Dermis blood vessel endothelial cell (primary cell): ENCODE measurements at regions not wholly inside any gene's neighbourhood (a gene's known extent, or its start where the extent isn't known, plus 50 kb on each side); places are given as distances from the start of the nearest gene placed in this dataset.
"Not testable (repeated sequence)": the region's sequence is repeated elsewhere in the genome, so short reads cannot be mapped to it uniquely, and the experiment has no call there.

Experiments used
- DNase-seq: peaks from one replicate; pipeline ENCODE4 v3.0.0; 2010

- DNase-seq, result no peak
Observed at GRCh38 chr4:187839765-187840164, 155.8 kb upstream of the ZFP42 start.

- DNase-seq, result no peak
Observed at GRCh38 chr4:187840814-187841213, 154.8 kb upstream of the ZFP42 start.

- no peak for DNase-seq
Observed at GRCh38 chr4:187849556-187850225, 145.9 kb upstream of the ZFP42 start.

- DNase-seq, result no peak
Observed at GRCh38 chr4:187865914-187866313, 129.7 kb upstream of the ZFP42 start.

GRCh38 chr4:187883049-187883448 lies 112.5 kb upstream of the ZFP42 start:
- no peak for DNase-seq

- DNase-seq, result no peak
Observed at GRCh38 chr4:187883836-187884475, 111.6 kb upstream of the ZFP42 start.

- no peak for DNase-seq
Observed at GRCh38 chr4:187887906-187888305, 107.7 kb upstream of the ZFP42 start.

- no peak for DNase-seq
Observed at GRCh38 chr4:187889651-187890050, 105.9 kb upstream of the ZFP42 start.

- no peak for DNase-seq
Observed at GRCh38 chr4:187893418-187893817, 102.2 kb upstream of the ZFP42 start.

- no peak for DNase-seq
Observed at GRCh38 chr4:187903106-187903505, 92.5 kb upstream of the ZFP42 start.

GRCh38 chr4:187903700-187904099 lies 91.9 kb upstream of the ZFP42 start:
- DNase-seq, result no peak

GRCh38 chr4:187908079-187908561 lies 87.5 kb upstream of the ZFP42 start:
- peak; percentile 12 for DNase-seq

GRCh38 chr4:187908731-187909130 lies 86.8 kb upstream of the ZFP42 start:
- no peak for DNase-seq

GRCh38 chr4:187910741-187911140 lies 84.8 kb upstream of the ZFP42 start:
- DNase-seq, result no peak

GRCh38 chr4:187915406-187915805 lies 80.2 kb upstream of the ZFP42 start:
- not testable (repeated sequence) for DNase-seq

GRCh38 chr4:187919966-187920365 lies 75.6 kb upstream of the ZFP42 start:
- no peak for DNase-seq

- no peak for DNase-seq
Observed at GRCh38 chr4:187921946-187922623, 73.5 kb upstream of the ZFP42 start.

- no peak for DNase-seq
Observed at GRCh38 chr4:187929024-187929423, 66.5 kb upstream of the ZFP42 start.

GRCh38 chr4:187934766-187935165 lies 60.8 kb upstream of the ZFP42 start:
- DNase-seq, result no peak

GRCh38 chr4:187937557-187937956 lies 58.0 kb upstream of the ZFP42 start:
- DNase-seq, result no peak

GRCh38 chr4:187940299-187940698 lies 55.3 kb upstream of the ZFP42 start:
- no peak for DNase-seq

- no peak for DNase-seq
Observed at GRCh38 chr4:187942968-187943367, 52.6 kb upstream of the ZFP42 start.

GRCh38 chr4:187944179-187944578 lies 51.4 kb upstream of the ZFP42 start:
- no peak for DNase-seq
